SKM-1 treated with dmso at 0.1 percent for 144 hours (cell line): ENCODE measurements at regions not wholly inside any gene's neighbourhood (a gene's known extent, or its start where the extent isn't known, plus 50 kb on each side); places are given as distances from the start of the nearest gene placed in this dataset.
"Not testable (repeated sequence)": the region's sequence is repeated elsewhere in the genome, so short reads cannot be mapped to it uniquely, and the experiment has no call there.

Experiments
- DNase-seq: peaks from one replicate; lab custom pipeline; 2025; ENCODE audit not compliant: unreplicated experiment; lab: John Stamatoyannopoulos, UW

GRCh38 chr17:56000411-56000810 lies 152.9 kb upstream of the ANKFN1 start:
- no peak for DNase-seq

- not testable (repeated sequence) for DNase-seq
Measured at GRCh38 chr17:56002656-56003055, 150.6 kb upstream of the ANKFN1 start.

- DNase-seq: peak; percentile 34
Measured at GRCh38 chr17:56009795-56010651, 143.3 kb upstream of the ANKFN1 start.

GRCh38 chr17:56011406-56012131 lies 141.7 kb upstream of the ANKFN1 start:
- no peak for DNase-seq

GRCh38 chr17:56018211-56018610 lies 135.1 kb upstream of the ANKFN1 start:
- DNase-seq: no peak

- no peak for DNase-seq
Measured at GRCh38 chr17:56020369-56020768, 132.9 kb upstream of the ANKFN1 start.

- no peak for DNase-seq
Measured at GRCh38 chr17:56021681-56022190, 131.5 kb upstream of the ANKFN1 start.

- DNase-seq: no peak
Measured at GRCh38 chr17:56023851-56024250, 129.4 kb upstream of the ANKFN1 start.

- no peak for DNase-seq
Measured at GRCh38 chr17:56026915-56027314, 126.4 kb upstream of the ANKFN1 start.

GRCh38 chr17:56028837-56029236 lies 124.4 kb upstream of the ANKFN1 start:
- DNase-seq: no peak

GRCh38 chr17:56030009-56030624 lies 123.2 kb upstream of the ANKFN1 start:
- DNase-seq: no peak

GRCh38 chr17:56031636-56032035 lies 121.6 kb upstream of the ANKFN1 start:
- no peak for DNase-seq

- no peak for DNase-seq
Measured at GRCh38 chr17:56034197-56034635, 119.1 kb upstream of the ANKFN1 start.

- no peak for DNase-seq
Measured at GRCh38 chr17:56038131-56038530, 115.1 kb upstream of the ANKFN1 start.

- no peak for DNase-seq
Measured at GRCh38 chr17:56045872-56046271, 107.4 kb upstream of the ANKFN1 start.

GRCh38 chr17:56047331-56047730 lies 105.9 kb upstream of the ANKFN1 start:
- no peak for DNase-seq

- no peak for DNase-seq
Measured at GRCh38 chr17:56057869-56058268, 95.4 kb upstream of the ANKFN1 start.

GRCh38 chr17:56064506-56064905 lies 88.8 kb upstream of the ANKFN1 start:
- DNase-seq: no peak

- no peak for DNase-seq
Measured at GRCh38 chr17:56074361-56074890, 78.8 kb upstream of the ANKFN1 start.

- no peak for DNase-seq
Measured at GRCh38 chr17:56076980-56077379, 76.3 kb upstream of the ANKFN1 start.

- no peak for DNase-seq
Measured at GRCh38 chr17:56083475-56083874, 69.8 kb upstream of the ANKFN1 start.
